Inflammatory macrophage (primary cell): ENCODE measurements at regions not wholly inside any gene's neighbourhood (a gene's known extent, or its start where the extent isn't known, plus 50 kb on each side); places are given as distances from the start of the nearest gene placed in this dataset.
A peak's percentile ranks its signal among the peaks of the same experiment; 100 is the strongest.

Experiments
- DNase-seq, 2 donors: peaks; one replicate each; pipeline ENCODE4 v3.0.0-alpha.2; 2020 to 2022

- no peak for DNase-seq
These were observed 79.6 kb upstream of the SPANXN2 start for GRCh38 chrX:143800150-143800549.

DNA sequence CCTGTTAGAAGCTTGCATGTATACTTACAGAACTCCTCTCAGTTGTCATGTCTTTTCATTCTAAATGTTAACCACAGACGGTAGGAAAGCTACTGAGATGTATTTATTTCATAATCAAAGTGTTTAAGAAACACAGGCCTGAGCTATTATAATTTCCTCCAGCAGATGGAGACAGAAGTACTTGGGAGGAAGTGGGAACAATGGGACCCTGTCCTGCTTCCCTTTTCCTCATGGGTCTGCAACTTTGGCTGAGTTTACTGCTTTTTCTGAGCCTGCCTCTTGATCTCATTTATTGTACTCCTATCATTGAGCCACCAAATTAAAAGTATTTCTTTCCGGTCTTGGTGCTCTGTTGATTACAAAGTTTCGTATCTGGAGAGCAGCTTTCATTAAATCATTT, 67.7 kb upstream of the SPANXN2 start:
- DNase-seq, result peak; percentile 0 to 5

GRCh38 chrX:143787341-143787740, 66.8 kb upstream of the SPANXN2 start:
- DNase-seq, result no peak

GRCh38 chrX:143781103-143781502, 60.6 kb upstream of the SPANXN2 start:
- DNase-seq, result no peak
